ENCODE measurements at regions not wholly inside any gene's neighbourhood (a gene's known extent, or its start where the extent isn't known, plus 50 kb on each side); places are given as distances from the start of the nearest gene placed in this dataset.
"Not testable (repeated sequence)": the region's sequence is repeated elsewhere in the genome, so short reads cannot be mapped to it uniquely, and the experiment has no call there.

DNA sequence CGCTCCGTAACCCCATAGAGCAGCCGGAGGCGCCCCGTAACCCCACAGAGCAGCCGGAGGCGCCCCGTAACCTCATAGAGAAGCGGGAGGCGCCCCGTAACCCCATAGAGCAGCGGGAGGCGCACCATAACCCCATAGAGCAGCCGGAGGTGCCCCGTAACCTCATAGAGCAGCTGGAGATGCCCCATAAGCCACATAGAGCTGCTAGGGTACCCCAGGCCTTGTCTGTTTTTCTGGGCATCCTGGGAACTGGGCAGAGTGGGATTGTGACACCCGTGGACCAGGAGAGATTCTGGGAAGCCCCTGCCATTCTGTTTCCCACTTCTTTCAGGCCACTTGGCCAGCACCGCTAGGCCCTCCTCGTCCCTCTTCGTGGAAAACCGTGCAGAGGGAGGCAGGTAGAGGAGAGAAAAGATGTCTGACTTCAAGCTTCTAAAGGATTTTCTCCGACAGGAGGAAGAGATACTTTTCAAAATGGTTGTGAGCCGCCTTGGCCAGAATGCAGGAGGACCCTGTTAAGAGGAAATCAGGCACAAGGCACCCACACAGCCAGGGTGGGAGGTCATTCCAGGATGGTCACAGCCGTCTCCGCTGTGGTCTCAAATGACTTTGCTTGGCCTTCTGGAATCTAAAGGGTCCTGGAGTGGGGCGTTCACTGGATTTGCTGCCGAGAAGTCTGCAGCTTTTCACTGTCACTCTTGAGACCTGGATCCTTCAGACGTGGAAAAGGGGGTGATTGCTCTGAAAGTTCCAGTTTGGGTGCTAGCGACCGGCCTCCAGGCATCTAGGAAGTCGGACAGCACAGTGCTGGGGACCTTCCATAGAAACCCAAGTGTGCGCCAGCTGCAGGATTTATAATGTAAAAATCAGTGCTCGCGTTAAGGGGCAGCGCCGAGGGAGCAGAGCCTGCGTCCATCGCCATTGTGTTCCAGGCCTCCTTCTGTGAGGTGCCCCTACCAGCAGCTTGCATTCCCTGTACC lies 178.3 kb upstream of the ZNF469 start:
- DNase-seq, result peak; percentile 15

DNA sequence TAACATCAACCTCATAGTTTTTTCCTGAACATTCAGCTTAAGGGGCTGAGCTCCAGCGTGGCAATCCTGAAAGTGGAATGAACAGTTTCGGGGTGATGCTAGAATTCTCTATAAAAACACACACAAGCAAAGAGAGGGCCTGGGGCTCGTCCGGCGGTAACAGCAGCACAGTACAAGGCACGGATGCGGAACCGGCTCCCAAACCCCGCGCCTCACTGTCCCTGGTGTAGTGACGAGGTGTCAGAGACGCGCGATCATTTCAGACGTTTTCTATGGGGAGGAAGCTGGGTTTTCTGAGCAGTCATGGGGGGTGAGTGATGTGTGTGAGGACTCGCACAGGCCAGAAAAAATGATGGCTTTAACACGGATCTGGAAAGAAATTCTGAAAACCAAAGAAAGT lies 177.3 kb upstream of the ZNF469 start:
- peak; percentile 10 for DNase-seq

DNA sequence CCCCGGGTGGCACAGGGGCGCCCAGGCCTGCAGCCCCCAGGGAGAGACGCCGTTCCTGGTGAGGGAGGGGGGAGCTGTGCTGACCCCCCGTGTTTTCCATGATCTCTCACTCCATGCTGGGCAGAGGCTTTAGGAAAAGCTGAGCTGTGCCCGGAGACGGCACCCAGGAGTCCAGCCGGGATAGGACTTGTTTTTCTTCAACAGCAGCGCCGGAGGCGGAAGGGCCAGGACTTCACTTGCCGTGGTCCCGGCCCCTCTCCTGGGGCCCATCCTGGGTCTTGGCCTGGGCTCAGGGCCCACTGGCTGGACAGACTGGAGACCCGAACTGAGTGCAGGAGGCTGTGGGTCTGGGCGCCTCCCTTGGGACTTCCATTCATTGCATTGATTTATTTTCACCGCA lies 176.8 kb upstream of the ZNF469 start:
- peak; percentile 3 for DNase-seq

DNA sequence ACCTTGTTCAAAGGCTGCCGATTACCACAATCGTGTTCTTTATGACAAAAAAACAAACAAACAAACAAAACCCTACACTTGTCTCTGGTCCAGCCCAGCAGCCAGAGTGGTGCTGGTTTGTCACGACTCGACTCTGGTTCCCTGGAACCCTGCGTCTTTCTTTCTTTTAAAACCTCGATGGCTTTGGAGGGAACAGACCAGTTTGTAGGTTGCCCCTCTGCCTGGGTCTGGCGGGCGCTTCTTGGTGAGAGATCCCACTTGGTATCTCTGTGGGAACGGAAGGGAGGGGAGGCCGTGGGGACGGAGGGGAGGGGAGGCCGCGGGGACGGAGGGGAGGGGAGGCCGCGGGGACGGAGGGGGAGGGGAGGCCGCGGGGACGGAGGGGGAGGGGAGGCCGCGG lies 176.2 kb upstream of the ZNF469 start:
- not testable (repeated sequence) for DNase-seq

DNA sequence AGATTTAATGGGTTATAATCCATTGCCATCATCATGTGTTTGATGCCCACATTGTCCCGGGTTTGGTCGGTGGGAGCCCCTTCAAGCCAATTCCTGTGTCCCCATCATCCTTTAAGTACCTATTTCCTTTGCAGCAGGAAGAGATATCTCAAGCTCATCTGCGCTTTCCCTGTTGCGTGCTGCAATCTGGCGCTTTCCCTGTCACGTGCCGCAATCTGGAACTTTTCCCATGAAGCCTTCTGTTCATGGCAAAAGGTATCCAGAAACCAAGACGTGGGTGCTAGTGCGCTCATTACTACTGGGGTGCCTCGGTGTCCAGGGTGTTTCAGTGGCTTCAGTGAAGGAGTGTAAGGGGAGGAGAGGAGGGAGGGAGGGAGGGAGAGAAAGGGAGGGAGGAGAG lies 174.6 kb upstream of the ZNF469 start:
- DNase-seq, result no peak

DNA sequence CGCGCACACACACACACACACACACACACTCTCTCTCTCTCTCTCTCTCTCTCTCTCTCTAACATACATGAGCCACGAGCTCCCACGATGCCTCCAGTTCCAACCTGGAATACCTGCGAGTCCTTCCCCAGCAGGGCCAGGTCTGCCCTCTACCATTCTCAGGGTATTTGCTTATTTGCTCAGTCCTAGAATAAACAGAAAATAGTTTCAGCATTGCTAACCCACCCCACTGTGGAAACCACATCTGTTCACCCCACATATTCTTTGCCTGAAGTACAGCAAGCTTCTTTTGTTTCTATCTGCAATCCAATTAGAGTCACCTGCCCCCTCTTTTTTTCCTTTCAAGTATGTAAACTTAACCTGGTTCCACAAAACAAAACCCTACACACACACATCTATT lies 174.0 kb upstream of the ZNF469 start:
- not testable (repeated sequence) for DNase-seq

DNA sequence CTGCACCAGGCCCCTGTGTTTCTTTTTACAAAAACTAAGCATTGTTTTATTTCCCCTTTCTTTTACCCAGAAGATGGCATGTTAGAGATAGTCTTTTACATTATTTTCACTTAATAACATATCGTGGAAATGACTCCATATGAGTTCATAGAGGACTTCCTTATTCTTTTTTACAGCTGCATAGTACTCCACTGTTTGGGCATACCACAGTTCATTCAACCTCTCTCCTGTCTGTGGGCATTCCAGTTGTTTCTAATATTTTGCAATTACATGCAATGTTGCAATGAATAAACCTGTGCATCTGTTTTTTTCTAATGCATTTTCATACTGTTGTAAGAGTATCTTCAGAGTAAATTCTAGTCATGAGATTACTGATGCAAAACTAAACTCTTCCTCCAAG lies 173.2 kb upstream of the ZNF469 start:
- DNase-seq, result not testable (repeated sequence)

DNA sequence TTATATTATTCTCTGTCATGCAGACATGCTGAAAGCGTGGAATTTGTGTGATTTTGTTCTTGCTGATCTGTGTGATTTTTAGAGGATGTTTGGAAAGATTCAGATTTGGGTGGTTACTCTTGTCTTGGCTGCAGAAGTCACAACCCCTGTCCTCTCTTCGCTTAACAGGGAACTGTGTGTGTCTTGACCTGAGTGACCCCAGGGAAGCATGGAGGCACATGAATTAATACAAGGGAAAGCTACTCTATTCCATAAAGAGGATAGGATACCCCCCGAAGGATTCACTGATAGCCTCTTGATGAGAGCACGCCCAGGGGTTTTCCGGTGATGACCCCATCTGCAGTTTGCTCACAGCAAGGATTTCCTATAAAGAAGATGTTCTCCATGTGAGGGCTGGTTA lies 168.8 kb upstream of the ZNF469 start:
- not testable (repeated sequence) for DNase-seq

DNA sequence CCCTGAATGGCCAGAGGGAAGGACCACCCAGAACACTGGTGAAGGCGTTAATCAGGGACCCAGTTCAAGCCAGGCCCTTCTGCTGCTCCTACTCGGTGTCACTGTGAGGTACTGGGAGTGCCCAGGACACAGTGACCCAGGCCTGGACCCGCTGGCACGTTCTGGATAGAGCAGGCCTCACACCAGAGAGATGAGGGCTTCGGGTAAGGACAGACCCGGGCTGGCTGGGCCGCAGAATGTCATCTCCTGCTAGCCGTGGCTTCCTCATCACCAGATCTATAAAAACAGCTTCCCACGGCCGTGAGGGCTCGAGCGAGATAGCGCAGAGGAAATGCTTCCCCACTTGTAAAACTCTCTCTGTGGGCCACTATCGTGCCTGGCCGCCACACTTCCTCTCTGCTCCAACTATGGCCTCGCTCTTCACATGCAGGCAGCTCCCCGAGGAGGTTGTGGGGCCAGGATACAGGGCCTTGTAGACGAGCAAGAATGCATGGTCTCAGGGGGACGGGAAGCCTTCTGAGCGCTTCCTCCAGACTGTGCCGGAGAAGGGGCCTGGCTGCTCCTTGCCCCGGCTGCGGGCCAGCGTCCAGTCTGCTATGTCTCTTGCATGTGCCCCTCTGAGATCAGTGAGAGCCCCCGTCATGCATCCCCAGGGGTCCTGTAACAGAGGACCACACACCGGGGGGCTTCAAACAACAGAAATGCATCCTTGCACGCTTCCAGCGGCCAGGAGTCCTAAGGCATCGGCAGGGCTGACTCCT lies 161.6 kb upstream of the ZNF469 start:
- not testable (repeated sequence) for DNase-seq

DNA sequence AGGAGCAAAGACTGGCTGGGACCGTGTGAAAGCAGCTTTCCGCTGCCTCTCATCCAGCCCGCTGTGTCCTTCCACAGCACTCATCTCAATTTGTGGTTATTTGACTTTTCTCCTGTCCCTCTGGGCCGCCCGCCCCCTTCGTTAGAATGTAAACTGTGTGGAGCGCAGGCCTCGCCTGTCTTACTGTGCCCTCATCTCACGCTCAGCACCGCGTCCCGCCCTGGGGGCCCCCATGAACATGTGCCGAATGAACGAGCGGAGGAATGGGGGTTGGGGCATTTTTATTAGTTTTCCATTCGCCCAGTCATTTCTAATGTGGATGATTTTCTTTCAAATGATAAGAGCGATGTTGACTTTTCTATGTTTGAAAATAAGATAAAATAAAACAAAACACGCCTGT lies 159.1 kb upstream of the ZNF469 start:
- not testable (repeated sequence) for DNase-seq

DNA sequence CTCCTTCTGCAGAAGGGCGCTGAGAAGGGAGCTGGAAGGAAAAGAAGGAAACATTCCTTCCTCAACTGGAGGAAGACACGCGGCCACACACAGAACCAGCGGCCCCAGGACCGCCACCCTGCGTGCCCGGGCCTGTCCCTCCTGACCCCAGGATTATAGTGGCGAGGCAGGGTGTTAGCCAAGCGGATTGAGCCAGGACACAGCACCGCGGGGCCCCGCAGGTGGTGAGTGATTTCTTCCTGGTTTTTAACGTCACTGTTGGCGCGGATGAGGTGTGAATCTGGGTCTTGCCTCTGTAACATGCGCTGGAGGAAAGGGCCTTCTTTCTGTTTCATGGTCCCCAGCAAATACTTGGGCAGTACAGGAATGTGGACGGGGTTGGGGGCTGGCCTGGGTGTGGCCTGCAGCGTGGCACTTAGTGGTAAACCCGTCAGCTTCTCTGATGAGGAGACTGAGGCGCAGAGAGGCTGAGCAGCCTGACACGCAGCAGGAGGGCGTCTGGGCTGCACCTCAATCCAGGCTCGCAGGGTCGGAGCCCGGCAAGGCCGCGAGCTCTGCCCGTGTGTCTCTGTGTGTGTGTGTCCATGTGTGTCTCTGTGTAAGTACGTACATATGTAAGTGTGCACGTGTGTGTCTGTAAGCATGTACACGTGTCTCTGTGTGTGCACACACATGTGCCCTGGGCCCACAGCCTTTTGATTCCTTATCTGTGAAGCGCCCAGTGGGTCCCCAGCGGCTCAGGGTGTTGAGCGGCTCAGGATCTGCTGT lies 158.4 kb upstream of the ZNF469 start:
- DNase-seq, result not testable (repeated sequence)

DNA sequence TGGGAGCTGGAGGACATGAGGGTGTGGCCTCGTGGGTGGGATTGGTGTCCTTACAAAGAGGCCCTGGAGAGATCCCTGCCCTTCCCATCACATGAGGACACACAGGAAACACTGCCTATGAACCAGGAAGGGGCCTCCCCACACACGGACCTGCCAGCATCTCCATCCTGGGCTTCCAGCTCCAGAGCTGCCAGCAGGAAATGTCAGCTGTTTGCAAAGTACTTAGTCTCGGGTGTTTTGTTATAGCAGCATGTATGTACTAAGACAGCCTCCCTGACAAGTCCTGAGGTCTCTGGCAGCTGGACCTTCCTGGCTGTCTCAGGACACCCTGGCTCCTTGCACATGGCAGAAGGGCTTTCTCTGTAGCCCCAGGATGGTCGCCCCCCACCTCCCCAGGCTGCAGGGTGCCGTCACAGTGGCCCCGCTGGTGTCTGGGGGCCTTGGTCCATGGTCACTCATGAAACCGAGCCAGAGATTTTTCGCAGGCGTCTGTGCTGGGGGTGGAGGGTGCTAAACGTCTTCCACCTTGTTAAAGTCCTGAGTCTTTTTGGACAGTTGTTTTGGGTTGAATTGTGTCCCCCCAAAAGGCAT lies 157.0 kb upstream of the ZNF469 start:
- DNase-seq, result not testable (repeated sequence)

DNA sequence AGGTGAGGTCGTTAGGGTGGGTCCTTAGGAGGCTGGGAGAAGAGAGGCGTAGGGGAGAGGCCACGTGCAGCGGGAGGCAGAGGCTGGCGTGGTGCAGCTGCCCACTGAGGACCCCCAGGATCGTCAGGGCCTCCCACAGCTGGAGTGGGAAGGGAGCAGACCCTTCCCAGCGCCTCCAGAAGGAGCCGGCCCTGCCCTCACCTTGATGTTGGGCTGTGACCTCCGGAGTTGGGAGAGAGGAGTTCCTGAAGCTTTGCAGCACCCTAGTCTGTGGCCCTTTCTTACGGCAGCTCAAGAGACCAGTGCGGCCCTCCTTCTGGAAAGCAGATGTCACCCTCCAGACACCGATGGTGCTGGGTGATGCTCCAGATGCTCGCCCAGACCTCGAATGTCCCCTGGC lies 156.5 kb upstream of the ZNF469 start:
- not testable (repeated sequence) for DNase-seq

DNA sequence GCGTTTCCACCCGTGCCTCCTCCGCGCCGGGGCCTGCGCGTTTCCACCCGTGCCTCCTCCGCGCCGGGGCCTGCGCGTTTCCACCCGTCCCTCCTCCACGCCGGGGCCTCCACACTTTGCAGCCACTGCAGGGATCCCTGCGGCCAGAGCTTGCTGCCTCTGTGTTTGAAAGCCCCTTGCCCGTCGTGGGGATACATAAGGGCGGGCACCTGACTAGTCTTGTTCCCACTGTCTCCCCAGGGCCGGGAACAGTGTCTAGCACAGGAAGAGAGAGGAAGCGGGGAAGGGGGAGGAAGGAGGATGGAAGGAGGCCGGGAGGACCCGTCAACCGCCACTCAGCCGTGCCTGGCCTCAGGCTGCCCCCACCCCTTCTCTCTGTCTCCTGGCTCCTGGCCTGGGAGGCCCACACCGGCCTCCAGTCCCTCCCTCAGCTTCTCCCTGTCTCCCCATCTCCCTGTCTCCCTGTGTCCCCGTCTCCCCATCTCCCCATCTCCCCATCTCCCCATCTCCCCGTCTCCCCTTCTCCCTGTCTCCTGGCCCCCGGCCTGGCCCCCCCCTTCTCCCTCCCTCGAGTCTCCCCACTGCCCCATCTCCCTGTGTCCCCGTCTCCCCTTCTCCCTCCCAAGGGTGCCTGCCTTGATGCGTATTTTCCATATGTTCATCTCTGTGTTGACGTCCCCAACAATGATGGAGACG lies 155.6 kb upstream of the ZNF469 start:
- not testable (repeated sequence) for DNase-seq

DNA sequence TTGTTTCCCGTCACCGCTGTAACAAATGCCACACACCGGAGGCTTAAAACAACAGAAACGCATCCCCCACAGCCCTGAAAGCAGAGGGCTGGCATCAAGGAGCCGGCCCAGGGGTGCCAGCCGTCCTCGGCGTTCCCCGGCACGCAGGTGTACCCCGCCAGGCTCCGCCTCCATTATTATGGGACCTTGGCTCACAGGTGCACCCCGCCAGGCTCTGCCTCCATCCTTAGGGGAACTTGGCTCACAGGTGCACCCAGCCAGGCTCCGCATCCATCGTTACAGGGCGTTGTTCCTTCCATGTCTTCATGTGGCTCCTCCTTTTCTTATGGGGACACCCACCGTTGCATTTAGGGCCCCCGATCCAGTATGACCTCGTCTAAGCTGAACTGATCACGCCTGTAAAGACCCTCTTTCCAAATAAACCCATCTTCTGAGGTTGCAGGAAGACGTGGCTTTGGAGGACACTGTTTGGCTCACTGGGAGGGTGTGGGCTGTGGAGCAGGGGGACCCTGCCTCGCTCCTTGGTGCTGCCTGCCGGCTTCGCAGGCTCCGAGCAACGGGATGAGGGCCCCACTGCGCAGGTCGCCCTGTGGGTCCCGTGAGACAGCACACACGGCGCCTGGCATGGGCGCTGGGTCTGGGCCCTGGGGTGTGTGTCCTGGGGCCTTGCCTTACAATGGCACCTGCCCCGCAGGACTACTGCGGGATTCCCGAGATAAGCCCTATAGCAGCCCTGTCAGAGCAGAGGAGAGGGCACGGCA lies 154.9 kb upstream of the ZNF469 start:
- not testable (repeated sequence) for DNase-seq

DNA sequence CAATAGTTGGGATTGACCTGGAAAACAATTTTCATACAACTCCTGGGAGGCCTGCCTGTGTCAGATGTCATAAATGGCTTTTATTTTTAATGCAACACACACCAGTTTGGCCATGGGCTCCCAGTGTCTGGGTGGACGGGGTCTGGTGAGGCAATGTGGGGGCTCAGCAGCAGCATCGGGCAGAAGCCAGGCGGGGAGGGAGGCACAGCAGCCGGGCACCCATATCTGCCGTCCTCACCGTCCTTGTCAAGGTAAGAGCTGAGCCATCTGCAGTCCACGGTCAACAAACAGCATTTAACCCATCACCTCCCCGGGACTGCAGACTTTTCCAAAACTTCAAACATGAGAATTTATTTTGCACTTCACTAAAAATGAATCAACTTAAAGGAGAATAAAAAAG lies 154.0 kb upstream of the ZNF469 start:
- not testable (repeated sequence) for DNase-seq

DNA sequence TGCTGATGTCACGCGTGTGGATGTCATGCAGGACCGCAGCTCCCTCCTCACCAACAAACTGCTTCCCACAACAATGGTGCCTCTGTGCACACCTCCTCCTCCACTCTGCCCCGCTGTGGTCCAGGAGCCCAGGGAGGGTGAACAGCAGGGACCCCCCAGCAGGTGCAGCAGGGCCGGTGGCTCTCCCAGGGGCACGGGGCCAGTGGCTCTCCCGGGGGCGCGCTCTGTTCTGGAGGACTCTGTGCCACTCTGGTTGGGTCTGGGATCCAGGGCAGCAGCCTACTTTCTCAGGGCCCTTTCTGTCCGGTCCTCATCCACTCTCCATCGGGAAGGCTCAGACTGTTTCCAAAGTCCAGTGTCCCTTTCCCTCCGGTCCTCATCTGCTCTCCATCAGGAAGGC lies 153.0 kb upstream of the ZNF469 start:
- DNase-seq, result not testable (repeated sequence)

DNA sequence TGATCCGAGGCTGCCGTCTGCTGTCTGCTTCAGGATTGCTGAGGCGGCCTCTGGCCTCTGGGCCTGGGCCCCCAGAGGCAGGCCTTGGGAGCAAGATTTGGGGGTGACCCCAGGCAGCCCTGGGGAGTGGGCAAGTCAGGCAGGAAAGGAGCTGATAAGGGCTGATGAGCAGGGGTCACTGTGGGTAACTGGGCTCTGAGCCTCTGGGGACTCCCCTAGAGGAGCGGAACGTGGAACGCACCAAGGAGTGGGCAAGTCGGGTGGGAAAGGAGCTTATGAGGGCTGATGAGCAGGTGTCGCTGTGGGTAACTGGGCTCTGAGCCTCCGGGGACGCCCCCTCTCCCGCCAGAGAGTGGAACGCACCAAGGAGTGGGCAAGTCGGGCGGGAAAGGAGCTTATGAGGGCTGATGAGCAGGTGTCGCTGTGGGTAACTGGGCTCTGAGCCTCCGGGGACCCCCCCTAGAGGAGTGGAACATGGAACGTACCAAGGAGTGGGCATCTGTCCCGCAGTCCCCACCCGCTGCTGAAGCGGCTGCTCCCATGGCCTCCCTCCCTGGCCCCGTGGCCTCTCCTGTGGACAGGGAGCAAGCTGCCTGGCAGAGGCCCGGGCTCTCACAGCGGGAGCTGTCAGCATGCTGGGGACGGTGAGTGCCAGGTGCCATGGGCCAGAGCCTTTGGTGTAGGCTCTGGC lies 152.3 kb upstream of the ZNF469 start:
- not testable (repeated sequence) for DNase-seq

DNA sequence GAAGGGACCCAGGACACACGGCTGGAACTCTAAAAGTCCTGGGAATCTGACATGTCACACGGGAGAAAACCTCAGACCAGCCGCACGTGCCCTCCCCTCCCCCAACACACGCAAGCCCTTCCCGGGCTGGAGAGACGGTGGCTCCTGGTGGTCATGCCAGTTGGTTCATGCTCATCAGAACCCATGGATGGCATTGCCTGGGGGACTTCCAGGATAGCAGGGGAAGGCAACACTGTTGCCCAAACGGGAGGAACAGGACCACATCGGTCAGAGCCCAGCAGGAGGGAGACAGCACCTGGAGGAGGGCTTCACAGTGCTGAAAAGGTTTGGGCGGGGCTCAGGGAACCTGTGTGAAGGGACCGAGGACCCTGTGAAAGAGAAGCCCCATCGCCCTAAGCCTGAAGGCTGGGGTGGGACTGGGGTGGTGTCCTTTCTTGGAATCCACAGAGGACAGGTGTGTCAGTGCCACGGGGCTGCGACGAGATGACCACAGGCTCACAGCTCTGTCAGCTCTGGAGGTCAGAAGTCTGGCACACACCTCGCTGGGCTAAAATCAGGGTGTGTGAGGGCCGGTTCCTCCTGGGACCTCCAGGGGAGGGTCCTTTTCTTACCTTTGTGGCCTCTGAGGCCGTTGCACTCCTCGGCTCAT lies 151.7 kb upstream of the ZNF469 start:
- DNase-seq, result not testable (repeated sequence)

DNA sequence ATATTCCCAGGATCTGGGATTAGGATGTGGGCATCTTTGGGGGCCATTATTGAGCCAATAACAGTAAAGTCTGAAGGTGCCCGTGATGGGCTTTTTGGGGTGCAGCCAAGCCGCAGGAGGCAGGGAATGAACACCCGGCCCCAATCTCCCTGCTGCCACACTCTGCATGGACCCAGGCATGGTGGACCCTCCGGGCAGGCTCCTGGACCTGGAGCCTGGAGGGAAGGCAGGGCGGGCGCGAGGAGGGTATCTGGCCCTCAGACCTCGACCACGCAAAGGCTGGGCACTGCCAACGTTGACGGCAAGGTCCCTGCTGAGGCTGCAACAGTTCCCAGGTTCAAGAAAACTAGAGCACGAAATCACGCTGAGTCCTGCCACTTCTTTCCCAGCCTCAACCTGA lies 150.9 kb upstream of the ZNF469 start:
- not testable (repeated sequence) for DNase-seq

All from activated CD8-positive, alpha-beta memory T cell treated with anti-CD3 and anti-CD28 coated beads, Interleukin-2, amount 50 U/mL, for 48 hours (primary cell).